Adrenal gland (tissue), 5 donors: ENCODE measurements at regions not wholly inside any gene's neighbourhood (a gene's known extent, or its start where the extent isn't known, plus 50 kb on each side); places are given as distances from the start of the nearest gene placed in this dataset.

Experiments used
- POLR2A ChIP-seq, 2 donors: fragments of 450-650 bp; IDR thresholded peaks; one replicate each; pipeline ENCODE4 v1.6.1; 2017; ENCODE audit warnings: antibody characterized with exemption in 2 of 2, mild to moderate bottlenecking in 2 of 2, moderate library complexity in 1 of 2
- TF ChIP-seq, protein P1 (sequence below), 6 experiments: fragments of 450-650 bp in 4 of 6; fragments of 200-600 bp in 2 of 6; sonication (generic) in 1 of 6; IDR thresholded peaks; 1 replicate in 5 of 6; 2 replicates in 1 of 6; pipeline versions ENCODE4 v1.5.1 to v1.8.0; 2016 to 2021; ENCODE audit warnings: antibody characterized with exemption in 6 of 6, mild to moderate bottlenecking in 2 of 6, moderate library complexity in 1 of 6
- donor health status: DM: no; HTN: no; CAD: no.

- TF ChIP-seq, protein P1, sequence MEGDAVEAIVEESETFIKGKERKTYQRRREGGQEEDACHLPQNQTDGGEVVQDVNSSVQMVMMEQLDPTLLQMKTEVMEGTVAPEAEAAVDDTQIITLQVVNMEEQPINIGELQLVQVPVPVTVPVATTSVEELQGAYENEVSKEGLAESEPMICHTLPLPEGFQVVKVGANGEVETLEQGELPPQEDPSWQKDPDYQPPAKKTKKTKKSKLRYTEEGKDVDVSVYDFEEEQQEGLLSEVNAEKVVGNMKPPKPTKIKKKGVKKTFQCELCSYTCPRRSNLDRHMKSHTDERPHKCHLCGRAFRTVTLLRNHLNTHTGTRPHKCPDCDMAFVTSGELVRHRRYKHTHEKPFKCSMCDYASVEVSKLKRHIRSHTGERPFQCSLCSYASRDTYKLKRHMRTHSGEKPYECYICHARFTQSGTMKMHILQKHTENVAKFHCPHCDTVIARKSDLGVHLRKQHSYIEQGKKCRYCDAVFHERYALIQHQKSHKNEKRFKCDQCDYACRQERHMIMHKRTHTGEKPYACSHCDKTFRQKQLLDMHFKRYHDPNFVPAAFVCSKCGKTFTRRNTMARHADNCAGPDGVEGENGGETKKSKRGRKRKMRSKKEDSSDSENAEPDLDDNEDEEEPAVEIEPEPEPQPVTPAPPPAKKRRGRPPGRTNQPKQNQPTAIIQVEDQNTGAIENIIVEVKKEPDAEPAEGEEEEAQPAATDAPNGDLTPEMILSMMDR (IDR thresholded peaks at IDR 0.05), result no peak
- no peak for TF ChIP-seq POLR2A (IDR thresholded peaks at IDR 0.05)
These were observed 319.0 kb upstream of the C16orf82 start for GRCh38 chr16:26747760-26748159.
